RWPE2 (cell line): ENCODE measurements at regions not wholly inside any gene's neighbourhood (a gene's known extent, or its start where the extent isn't known, plus 50 kb on each side); places are given as distances from the start of the nearest gene placed in this dataset.
A peak's percentile ranks its signal among the peaks of the same experiment; 100 is the strongest.

Experiments
- ATAC-seq: fragments of 200-7000 bp; cut with Tn5 transposase; 3 replicates; pipeline ENCODE4 v1.9.1; 2021; ENCODE audit warnings: low read depth
- DNase-seq: peaks from one replicate; pipeline ENCODE4 v3.0.0-alpha.2; 2020; ENCODE audit warnings: low spot score
- H3K27ac ChIP-seq: fragments of 450-650 bp; 2 replicates; pipeline ENCODE4 v1.5.1; 2017; ENCODE audit warnings: mild to moderate bottlenecking; ENCODE audit not compliant: poor library complexity, severe bottlenecking
- H3K27me3 ChIP-seq: fragments of 250-450 bp; sonication (Bioruptor Pico); 2 replicates; pipeline ENCODE4 v1.5.1; 2021; ENCODE audit warnings: mild to moderate bottlenecking, moderate library complexity; ENCODE audit not compliant: insufficient read depth, poor library complexity, severe bottlenecking
- H3K36me3 ChIP-seq: fragments of 250-450 bp; sonication (Bioruptor Pico); 2 replicates; pipeline ENCODE4 v1.5.1; 2020; ENCODE audit warnings: low read depth, mild to moderate bottlenecking, moderate library complexity
- H3K4me1 ChIP-seq: fragments of 250-450 bp; sonication (Bioruptor Pico); 2 replicates; pipeline ENCODE4 v1.5.1; 2021; ENCODE audit warnings: mild to moderate bottlenecking, moderate library complexity; ENCODE audit not compliant: insufficient read depth, poor library complexity, severe bottlenecking
- H3K4me3 ChIP-seq: fragments of 250-450 bp; sonication (Bioruptor Pico); 2 replicates; pipeline ENCODE4 v1.5.1; 2021; ENCODE audit warnings: mild to moderate bottlenecking, moderate library complexity; ENCODE audit not compliant: severe bottlenecking
- H3K9me3 ChIP-seq: fragments of 250-450 bp; sonication (Bioruptor Pico); 2 replicates; pipeline ENCODE4 v1.5.1; 2021; ENCODE audit warnings: mild to moderate bottlenecking, moderate library complexity; ENCODE audit not compliant: severe bottlenecking
- TF ChIP-seq, protein P1 (sequence below): fragments of 450-650 bp; IDR thresholded peaks from one replicate; pipeline ENCODE4 v1.5.1; 2017; ENCODE audit warnings: mild to moderate bottlenecking, moderate library complexity; ENCODE audit not compliant: poor library complexity, severe bottlenecking

DNA sequence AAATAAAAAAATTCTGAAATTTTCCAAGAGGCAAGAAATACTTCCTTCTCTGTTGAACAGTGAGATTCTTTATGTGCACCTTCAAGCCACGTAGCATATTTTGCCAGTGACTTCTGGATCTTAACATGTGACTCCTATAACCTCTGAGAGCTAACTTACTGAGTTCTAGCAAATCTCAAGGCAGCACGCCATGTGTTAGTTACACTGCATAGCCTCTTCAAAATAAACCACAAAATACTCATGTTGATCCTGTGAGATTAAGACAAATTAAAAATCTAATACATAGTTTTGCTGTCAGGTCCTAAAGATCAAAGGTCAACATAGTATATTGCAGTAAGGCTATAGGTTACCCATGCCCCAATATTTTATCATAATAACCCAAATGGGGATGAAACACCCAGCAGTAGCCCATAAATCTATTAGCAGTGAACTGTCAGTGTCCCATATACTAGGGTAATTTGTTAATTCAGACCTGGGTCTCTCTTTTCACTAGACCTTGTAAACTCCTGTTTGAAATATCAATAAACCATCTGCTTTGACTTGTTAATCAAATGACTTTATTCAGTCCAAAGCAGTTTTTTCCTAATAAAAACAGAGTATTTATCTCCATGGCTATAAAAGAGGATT is 343.1 kb downstream of the ZFHX3 start:
- no peaks in the 10 kb centered on the region for H3K4me1 ChIP-seq
- H3K27ac ChIP-seq = no peak overlapping the region
- ATAC-seq = no peak
- no peak overlapping the region for H3K4me3 ChIP-seq
- H3K27me3 ChIP-seq = no peaks in the 10 kb centered on the region
- peaks cover 4% of the 10 kb centered on the region for H3K9me3 ChIP-seq
- no peak for DNase-seq
- H3K36me3 ChIP-seq = no peaks in the 10 kb centered on the region
- TF ChIP-seq, protein P1, sequence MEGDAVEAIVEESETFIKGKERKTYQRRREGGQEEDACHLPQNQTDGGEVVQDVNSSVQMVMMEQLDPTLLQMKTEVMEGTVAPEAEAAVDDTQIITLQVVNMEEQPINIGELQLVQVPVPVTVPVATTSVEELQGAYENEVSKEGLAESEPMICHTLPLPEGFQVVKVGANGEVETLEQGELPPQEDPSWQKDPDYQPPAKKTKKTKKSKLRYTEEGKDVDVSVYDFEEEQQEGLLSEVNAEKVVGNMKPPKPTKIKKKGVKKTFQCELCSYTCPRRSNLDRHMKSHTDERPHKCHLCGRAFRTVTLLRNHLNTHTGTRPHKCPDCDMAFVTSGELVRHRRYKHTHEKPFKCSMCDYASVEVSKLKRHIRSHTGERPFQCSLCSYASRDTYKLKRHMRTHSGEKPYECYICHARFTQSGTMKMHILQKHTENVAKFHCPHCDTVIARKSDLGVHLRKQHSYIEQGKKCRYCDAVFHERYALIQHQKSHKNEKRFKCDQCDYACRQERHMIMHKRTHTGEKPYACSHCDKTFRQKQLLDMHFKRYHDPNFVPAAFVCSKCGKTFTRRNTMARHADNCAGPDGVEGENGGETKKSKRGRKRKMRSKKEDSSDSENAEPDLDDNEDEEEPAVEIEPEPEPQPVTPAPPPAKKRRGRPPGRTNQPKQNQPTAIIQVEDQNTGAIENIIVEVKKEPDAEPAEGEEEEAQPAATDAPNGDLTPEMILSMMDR = no peak

DNA sequence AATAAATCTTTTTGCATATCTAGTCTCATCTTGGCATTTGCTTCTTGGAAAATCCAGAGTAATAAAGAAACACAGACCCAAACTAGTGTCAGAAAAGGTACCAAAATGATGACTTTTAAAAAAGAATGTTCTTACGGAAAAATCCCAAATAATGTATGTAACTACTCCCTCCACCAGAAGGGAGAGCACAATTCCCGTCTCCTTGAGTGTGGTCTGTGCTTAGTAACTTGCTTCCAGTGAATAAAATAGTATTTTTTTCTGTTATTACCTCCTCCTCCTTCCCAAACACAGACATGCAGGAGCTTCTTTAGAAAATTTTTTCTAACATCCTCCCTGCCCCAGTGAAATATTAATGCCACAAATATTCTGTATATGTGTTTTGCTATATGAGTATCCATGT is 358.1 kb downstream of the ZFHX3 start:
- Histone ChIP-seq H3K27ac (no peak overlapping the region), H3K9me3 (no peaks in the 10 kb centered on the region), H3K4me3 (no peak overlapping the region), H3K4me1 (no peaks in the 10 kb centered on the region), H3K36me3 (no peaks in the 10 kb centered on the region), H3K27me3 (no peaks in the 10 kb centered on the region)
- no peak for DNase-seq
- ATAC-seq = no peak
- TF ChIP-seq, protein P1 = no peak

DNA sequence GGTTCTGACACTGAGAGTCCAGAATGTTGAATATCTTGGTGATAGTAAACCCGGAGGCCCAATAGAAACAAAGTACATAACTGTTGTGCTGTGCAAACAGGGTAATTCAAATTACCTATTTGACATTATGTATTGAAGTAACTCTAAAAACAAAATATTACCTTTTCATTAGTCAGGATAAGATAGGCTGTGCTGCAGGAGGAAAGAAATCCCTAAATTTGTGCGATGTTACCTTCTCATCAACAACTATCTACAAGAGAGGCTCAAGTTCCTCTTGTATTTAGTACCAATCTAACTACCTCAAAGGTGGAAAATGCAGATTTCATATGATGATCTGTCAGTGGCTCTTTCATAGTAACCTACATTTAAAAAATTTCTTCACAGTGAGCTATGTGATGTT is 367.2 kb downstream of the ZFHX3 start:
- no peak overlapping the region for H3K4me3 ChIP-seq
- no peak for ATAC-seq
- H3K27ac ChIP-seq = no peak overlapping the region
- no peak for DNase-seq
- no peaks in the 10 kb centered on the region for H3K9me3 ChIP-seq
- H3K4me1 ChIP-seq = no peaks in the 10 kb centered on the region
- TF ChIP-seq, protein P1 = no peak
- H3K36me3 ChIP-seq = no peaks in the 10 kb centered on the region
- no peaks in the 10 kb centered on the region for H3K27me3 ChIP-seq

DNA sequence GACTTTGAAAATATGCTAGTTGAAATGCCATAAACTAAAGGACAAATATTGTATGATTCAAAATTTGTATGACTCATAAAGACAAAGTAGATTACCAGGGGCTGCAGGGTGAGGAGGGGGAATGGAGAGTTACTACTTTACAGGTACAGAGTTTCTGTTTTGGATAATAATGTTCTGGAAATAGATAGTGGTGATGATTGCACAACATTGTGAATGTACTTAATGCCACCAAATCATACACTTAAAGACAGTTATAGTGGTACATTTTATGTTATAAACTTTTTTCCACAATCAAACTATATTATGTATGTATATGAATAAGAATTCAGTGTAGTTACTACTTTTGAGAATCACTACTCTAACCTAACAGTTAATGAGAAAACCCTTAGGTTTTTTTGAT is 368.1 kb downstream of the ZFHX3 start:
- ATAC-seq (no peak), DNase-seq (no peak)
- Histone ChIP-seq H3K27ac (no peak overlapping the region), H3K4me3 (no peak overlapping the region), H3K4me1 (no peaks in the 10 kb centered on the region), H3K9me3 (no peaks in the 10 kb centered on the region), H3K27me3 (no peaks in the 10 kb centered on the region), H3K36me3 (no peaks in the 10 kb centered on the region)
- TF ChIP-seq, protein P1 = no peak

DNA sequence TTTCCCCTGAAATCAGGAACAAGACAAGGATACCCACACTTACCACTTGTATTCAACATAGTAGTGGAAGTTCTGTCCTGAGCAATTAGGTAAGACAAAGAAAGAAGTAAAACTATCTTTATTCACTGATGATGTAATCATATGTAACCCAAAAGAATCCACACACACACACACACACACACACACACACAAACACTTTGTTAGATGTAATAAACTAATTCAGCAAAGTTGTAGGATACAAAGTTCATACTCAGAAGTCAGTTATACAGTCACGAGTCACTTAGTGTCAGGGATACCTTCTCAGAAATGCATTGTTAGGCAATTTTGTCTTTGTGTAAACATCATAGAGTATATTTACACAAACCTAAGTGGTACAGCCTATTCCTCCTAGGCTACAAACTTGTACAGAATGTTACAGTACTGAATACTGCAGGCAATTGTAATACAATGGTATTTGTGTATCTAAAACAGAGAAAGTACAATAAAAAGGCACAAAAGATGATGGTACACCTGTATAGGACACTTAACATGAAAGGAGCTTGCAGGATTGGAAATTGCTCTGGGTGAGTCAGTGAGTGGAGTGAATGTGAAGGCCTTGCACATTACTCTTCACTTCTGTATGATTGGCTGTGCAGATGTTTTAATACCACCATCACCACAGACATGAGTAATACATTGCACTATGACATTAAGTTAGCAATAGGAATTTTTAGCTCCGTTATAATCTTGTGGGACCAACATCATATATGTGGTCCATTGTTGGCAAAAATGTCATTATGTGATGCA is 370.1 kb downstream of the ZFHX3 start:
- ATAC-seq (peak; percentile 67), DNase-seq (no peak)
- Histone ChIP-seq H3K4me3 (no peak overlapping the region), H3K27ac (no peak overlapping the region), H3K4me1 (no peaks in the 10 kb centered on the region), H3K27me3 (no peaks in the 10 kb centered on the region), H3K36me3 (no peaks in the 10 kb centered on the region), H3K9me3 (peaks cover 3% of the 10 kb centered on the region)
- TF ChIP-seq, protein P1 = no peak
